ENCODE measurements at regions not wholly inside any gene's neighbourhood (a gene's known extent, or its start where the extent isn't known, plus 50 kb on each side); places are given as distances from the start of the nearest gene placed in this dataset.

DNA sequence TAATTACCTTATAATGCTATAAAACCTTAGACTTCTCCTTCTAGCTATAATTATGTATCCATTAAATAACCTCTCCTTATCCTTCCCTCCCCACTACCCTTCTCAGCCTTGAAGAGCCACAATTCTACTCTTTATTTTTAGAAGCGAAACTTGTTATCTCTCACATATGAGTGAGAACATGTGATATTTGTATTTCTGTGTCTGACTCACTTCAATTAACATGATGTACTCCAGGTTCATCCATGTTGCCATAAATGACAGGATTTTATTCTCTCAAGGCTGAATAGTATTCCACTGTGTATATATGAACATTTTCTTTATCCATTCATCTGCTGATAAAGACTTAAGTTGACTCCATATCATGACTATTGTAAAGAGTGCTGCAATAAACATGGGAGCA is 485.6 kb downstream of the FLRT2 start:
- no peak for DNase-seq (ENCODE audit: low read depth in 2 of 2)

DNA sequence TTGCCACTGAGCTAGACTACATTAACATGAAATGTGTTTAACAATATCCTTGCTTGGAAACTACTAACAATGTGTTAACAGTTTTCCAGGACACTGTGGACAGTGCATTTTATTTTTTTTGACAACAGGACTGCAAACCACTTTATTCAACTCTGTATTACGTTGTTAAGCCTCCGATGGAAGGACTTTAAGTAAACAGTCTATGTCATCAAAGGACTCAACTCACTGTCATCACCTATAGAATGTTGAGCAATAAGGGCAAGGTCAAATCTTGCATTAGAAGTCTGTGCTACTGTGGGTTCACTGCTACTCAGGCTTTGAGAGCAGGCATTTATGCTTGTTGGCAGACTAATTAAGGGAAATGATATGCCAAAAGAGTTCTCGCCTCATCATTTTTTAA is 483.7 kb downstream of the FLRT2 start:
- no peak for DNase-seq (ENCODE audit: low read depth in 2 of 2)

DNA sequence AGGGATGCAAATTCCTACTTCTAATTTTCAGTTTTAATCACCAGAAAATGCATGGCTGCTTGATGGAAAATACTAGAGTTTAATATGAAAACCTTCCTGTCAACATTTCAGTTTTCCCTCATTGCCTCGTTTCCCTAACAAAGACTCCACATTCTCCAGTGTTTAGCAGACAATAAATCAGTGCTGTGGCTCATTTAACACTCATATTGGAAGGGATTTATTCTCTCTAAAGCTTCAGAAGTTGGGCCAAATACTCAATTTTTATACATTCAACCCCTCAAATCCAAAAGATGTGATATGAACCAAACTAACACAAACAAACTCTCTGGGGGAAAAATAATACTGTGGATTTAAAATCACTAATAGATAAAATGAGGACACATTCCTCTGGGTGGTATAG is 482.5 kb downstream of the FLRT2 start:
- no peak for DNase-seq (ENCODE audit: low read depth in 2 of 2)

DNA sequence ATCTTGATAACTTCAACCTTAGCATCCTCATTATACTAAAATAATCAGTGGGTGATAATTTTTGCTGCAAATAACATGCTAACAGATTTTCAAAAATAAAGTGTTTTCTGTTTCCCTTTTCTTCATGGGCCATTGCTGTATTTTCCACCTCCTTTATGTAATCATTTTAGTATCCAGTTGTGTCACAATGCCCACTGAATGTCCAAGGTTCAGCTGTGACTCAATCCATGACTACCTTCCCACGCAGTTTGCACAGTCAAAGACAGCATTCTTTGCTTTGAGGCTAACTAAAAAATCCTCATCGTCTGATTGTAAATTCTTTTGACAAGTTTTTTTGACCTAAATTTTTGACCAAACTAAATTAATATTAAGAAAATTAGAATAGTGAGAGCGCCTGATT is 474.1 kb downstream of the FLRT2 start:
- no peak for DNase-seq (ENCODE audit: low read depth in 2 of 2)

DNA sequence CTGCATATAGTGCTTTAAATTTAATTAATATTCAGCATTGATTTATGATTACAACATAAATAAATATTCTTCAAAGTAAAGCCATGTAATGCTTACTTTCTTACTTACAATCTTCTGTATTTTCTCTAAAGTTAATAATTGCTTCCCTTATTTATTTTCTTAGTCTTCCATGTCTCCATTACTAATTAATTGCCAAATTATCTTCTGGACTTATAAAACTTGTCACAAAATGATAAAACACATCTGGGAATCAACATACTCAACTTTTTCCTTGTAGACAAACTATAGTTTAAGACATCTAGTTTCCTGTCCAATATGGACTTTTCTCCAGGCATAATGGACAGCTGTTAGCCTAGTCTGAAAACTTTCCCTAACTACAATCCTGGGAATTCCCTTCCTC is 466.6 kb downstream of the FLRT2 start:
- no peak for DNase-seq (ENCODE audit: low read depth in 2 of 2)

DNA sequence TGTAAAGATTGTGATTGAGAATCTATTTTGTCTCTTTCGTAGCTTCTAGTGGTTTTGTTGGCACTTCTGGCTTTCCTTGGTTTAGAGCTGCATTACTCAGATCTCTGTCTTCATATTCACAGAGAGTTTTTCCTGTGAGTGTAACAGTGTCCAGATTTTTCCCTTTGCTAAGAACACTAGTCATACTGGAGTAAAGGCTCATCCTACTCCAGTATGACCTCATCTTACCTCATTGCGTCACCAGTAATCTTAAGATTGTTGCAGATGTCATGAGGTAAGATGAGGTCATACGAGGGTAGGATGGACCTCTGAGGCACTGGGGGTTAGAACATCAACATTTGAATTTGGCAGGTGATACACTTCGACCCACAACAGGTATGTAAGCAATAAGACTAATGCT is 461.2 kb downstream of the FLRT2 start:
- DNase-seq (ENCODE audit: low read depth in 2 of 2) = no peak

DNA sequence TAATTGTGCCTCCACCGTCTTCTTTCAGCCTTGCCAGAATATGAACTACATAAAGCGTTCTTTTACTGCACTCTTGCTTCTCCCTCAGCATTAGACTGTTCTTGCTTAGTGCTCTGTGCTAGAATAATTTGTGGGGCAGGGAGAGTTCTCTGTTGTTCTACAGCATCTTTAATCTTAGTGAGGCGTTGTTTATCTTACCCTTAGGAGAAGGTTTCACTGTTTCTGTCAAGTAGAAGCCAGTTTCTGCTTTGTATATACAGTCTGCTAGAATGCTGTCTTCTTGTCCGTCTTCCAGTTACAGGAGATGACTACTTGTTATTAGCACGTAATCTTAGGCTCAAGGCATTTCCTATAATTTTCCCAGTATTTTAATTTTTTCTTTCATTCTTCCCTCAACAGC is 458.0 kb downstream of the FLRT2 start:
- no peak for DNase-seq (ENCODE audit: low read depth in 2 of 2)

DNA sequence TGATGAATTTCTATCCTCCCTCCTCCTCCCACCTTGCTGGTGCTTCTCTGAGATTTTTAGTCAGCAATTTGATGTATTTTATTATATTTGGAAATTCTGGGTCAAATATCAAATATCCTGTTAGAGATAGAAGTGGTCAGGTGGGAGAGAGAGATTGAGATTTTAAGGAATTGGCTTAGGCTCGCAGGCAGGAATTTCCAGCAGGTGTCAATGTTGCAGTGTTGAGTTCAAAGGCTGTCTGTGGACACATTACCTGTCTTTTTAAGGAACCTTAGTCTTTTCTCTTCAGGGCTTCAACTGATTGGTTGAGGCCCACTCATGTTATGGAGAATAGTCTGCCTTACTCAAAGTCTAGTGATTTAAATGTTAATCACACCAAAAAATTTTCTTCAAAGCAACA is 457.3 kb downstream of the FLRT2 start:
- no peak for DNase-seq (ENCODE audit: low read depth in 2 of 2)

DNA sequence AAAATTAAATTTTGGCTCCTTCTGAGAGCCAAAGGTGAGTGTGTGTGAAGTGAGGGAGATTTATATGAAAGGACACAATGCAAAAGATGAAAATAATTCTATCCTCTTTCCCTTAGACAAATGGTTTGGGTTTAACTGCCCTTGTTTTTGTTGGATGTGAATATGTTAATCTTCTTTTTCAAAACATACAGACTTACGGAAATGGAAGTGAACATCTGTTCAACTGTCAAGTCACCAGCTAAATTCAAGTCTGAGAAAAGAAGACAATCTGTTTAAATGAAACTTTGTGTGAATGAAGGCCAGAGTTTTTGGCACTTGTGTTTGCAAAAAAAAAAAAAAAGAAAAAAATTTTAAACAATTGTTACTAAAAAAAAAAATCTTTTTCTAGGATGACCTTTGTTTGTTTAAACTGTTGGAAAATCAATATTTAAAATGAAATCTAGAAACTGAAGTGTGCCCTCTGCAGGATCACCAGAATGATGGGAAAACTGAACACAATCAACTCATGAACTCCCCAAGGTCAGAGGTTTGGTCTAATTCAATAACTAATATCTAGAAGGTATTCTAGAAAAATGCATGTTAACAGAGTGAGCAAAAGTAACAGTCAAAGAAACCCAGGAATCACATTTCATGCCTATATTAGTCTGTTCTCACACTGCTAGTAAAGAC is 448.8 kb downstream of the FLRT2 start:
- DNase-seq (ENCODE audit: low read depth in 2 of 2) = no peak

DNA sequence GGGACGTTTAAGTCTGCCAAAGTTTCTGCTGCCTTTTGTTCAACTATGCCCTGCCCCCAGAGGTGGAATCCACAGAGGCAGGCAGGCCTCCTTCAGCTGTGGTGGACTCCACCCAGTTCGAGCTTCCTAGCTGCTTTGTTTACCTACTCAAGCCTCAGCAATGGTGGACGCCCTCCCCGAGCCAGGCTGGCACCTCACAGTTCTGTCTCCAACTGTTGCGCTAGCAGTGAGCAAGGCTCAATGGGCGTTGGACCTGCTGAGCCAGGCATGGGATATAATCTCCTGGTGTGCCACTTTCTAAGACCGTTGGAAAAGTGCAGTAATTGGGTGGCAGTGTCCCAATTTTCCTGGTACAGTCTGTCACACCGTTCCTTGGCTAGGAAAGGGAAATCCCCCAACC is 444.7 kb downstream of the FLRT2 start:
- no peak for DNase-seq (ENCODE audit: low read depth in 2 of 2)

DNA sequence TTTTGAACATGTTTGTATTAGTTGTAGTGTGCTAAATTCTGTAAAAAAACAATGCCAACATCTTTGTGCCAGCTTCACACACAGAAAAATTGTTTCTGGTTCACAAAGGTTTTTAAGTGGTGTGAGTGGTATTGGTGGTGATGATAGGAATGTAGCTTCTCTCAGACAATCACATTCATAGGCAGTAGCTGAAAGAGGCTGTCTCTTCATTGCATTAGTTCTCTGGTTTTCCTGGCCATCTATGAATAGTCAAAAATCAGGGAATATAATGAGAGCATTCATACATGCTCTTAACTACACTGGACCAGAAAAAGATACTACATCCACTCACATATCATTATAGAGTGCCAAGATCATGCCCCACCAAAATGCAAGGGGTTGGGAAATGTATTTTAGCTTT is 433.5 kb downstream of the FLRT2 start:
- no peak for DNase-seq (ENCODE audit: low read depth in 2 of 2)

DNA sequence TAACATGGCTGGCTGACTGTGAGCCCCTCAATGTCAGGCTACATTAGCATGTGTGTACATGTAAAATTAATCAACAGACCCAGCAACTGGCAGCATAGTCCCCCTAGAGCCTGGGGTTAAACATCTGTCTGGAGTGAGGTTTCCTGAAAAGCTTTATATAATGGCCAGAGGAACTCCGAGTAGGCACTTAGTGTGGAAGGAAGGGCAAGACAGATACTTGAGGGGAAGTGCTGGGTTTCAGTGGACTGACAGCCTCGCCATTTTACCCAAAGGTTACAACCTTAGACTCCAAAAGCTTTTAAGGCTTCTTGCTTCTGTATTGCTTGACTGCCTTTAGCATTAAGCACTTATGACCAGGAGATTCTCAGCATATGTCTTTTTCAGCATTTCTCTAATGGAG is 430.8 kb downstream of the FLRT2 start:
- no peak for DNase-seq (ENCODE audit: low read depth in 2 of 2)

DNA sequence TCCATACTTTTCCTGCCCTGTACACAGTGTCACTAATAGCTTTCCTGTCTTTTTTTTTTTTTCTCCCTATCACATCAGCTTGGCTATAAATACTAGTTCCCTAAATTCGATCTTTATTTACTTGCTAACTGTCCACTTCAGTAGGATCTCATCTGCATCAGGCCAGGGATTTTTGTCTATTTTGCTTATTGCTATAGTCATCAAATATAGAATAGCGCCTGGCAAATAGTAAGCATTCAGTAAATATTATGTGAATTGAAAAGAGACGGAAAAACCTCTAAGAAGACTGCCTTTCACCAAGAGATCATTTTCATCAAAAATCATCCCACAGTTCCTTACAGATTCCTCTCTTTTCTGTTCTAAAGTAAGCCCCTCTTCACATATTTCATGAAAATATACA is 429.1 kb downstream of the FLRT2 start:
- no peak for DNase-seq (ENCODE audit: low read depth in 2 of 2)

DNA sequence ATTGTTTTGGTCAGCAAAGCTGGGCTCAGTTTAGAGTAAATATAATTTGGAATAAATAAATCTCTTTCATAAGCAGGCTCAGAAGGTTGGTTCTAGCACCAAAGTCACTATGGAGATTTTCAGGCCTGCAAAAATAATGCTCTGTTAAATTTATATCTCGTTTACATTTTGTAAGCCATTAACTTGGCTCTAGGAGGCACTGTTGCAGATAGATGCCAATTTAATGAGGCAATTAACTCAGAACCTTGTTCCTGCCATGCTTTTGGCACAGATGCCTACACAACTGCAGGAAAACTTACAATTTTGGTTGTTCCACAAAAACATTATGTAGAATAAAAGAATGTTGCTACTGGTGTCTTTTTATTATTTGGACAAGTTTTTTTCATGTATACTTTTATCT is 428.1 kb downstream of the FLRT2 start:
- no peak for DNase-seq (ENCODE audit: low read depth in 2 of 2)

DNA sequence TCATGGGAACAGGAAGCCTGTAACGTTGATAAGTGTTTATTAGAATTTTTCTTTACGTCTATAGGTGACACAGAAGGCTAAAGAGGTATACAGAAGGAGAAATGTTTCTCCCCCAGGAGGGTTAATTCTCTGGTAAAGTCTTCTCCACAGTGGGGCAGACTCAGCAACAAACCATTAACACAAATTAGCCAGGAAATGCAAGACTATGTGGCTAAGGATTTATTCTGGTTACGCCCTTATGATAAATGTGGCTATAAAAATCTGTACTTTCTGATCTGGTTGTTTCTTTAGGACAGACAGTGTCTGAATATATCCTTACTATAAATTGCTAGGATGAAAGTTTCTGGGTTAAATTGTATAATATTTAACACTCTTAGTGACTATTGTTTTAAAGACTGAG is 423.3 kb downstream of the FLRT2 start:
- no peak for DNase-seq (ENCODE audit: low read depth in 2 of 2)

DNA sequence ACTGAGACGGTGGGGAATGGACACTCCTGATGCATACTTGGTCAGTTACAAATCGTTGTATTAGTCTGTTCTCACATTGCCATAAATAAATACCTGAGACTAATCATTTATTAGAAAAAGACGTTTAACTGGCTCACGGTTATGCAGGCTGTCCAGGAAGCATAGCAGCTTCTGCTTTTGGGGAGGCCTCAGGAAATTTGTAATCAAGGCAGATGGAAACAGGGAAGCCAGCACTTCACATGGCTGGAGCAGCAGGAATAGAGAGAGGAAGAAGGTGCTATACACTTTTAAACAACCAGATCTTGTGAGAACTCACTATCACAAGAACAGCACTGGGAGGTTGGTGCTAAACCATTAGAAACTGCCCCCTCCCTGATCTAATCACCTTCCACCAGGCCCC is 418.2 kb downstream of the FLRT2 start:
- no peak for DNase-seq (ENCODE audit: low read depth in 2 of 2)

DNA sequence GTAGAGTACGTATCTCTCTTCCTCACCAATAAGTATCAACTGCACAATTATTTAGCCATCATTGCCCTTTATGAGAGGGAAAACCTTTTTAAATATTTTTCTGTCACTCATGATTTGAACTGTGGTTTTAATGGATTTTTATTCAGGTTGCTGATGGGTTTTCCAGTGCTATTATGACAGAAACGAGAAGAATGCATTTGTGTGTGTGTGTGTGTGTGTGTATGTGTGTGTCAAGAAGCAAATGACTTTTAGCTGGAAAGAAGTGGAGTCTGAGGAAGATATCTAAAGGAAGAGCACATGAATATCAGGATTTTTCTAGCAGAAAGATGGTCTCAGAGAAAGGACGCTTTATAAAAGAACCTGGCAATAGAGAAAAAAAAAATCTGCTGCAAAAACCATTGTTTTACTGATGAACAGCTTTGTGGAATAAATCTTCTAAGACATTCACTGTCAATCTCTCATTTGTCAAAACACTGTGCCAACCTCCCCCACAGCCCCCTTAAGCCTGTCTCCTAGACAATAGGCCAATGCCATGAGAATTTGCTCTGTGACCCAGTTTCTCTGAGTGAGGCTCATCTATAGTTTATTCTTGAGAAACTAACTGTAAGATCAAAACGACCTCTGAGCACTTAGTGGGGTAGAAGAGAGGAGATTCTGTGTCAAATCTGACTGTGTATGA is 417.7 kb downstream of the FLRT2 start:
- DNase-seq (ENCODE audit: low read depth in 2 of 2) = no peak

DNA sequence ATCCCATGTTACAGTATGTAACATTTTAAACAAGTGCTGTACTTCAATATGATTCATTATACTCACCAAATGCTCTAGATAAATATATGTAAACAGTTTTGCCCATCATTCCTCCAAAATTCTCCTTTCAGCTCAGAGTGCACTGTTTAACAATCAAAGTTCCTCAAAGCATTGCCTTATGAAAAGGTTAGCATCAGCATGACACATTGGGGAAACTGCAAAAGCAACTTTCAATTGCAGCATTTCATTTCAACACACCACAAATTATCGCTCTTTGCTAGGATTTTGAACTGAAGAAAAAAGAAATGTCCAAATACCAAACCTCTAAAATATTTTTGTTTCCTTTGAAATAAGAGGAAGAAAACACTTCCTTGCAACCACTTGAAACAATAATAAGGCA is 413.2 kb downstream of the FLRT2 start:
- no peak for DNase-seq (ENCODE audit: low read depth in 2 of 2)

DNA sequence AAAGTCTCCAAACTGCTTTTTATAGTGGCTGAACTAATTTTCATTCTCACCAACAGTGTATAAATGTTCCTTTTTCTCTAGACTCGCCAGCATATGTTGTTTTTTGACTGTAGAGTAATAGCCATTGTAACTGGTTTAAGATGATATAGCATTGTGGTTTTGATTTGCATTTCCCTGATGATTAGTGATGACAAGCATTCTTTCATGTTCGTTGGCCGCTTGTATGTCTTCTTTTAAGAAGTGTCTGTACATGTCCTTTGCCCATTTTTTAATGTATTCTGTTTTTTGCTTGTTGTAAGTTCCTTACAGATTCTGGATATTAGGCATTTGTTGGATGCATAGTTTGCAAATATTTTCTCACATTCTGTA is 404.9 kb downstream of the FLRT2 start:
- no peak for DNase-seq (ENCODE audit: low read depth in 2 of 2)

DNA sequence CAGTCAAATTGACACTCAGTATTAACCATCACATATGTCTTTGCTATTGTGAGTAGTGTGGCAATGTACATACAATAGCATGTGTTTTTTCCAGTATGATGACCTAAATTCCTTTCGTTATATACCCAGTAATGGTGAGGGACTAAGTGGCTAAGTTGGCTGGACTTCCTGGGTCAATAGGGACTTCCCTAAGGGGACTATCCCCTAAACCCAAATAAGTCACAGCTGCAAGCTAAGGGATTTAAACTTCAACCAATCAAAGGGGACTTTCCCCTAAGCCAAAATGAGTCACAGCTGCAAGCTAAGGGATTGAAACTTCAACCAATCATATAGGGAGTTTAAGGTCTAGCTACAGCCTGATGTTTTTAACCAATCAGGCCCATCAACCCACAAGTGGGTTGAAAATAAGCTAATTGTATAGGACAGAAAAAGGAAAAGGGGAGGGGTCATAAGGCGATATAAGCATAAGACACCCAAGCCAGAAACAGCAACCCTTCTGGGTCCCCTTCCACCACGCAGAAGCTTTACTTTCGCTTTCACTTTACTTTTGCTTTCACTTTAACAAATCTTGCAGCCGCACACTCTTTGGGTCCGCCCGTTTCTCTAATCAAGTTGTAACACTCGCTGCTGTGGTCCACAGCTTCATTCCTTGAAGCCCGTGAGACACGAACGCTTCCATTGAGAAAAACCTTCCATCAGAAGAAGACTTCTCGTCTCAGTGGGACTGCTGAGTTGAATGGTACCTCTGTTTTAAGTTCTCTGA is 404.4 kb downstream of the FLRT2 start:
- peak; percentile 4 to 11 for DNase-seq (ENCODE audit: low read depth in 2 of 2)

DNA sequence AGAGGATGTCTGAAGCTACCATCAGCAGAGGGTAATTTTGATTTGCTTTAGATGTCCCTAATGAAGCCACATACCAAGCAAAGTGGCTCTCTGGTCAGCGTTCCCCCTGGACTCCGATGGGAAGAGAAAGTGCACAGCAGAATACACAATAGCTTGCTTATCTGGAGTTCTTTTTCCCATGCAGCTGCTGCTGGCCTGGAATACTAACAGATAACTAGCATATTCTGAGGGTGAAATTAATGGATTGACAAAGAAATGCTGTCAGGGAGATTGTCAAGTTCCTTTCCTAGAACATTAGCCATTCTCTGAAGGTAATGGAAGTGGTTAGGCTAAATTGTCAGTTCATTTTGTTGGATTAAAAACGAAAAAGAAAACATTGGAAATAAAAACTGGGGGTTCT is 391.3 kb downstream of the FLRT2 start:
- no peak for DNase-seq (ENCODE audit: low read depth in 2 of 2)

DNA sequence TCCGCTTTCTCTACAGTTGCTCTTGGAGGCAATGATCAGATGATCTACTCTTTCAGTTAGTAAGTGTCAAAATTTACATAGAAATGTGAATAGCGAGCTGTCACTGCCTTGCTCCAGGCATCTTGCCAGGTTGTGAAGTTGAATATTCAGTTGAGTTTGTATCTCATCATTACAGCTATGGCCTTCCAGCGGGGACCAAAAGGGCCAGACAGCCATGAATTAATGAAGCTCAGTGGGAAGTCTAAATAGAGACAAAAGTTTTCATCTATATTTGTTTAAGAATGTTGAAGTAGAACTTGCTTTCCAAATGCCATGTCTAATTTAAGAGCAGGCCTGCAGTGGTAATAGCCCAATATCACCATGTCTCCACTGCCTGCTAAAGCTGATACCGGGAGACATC is 387.8 kb downstream of the FLRT2 start:
- no peak for DNase-seq (ENCODE audit: low read depth in 2 of 2)

DNA sequence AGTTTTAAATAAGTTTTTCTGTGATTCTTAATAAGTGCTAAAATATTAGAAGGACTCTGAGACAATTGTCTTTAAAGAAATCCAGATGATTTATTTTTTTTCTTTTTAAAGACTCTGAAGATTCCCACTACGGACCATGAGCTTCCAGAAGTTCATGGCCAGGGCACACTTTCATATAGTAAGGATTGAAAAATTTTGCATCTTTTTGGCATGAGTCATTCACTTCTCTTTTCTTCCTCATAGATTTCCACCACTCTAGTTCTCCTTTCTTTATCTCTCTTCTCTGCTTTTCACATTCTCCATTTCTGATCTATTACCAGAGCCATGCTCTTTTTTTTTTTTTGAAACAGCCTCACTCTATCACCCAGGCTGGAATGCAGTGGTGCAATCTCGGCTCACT is 385.8 kb downstream of the FLRT2 start:
- DNase-seq (ENCODE audit: low read depth in 2 of 2) = no peak

Measured in stimulated activated CD8-positive, alpha-beta memory T cell treated with anti-CD3 and anti-CD28 coated beads, Interleukin-7, amount 100 ng/mL, for 1 hour (primary cell).